ENCODE measurements at regions not wholly inside any gene's neighbourhood (a gene's known extent, or its start where the extent isn't known, plus 50 kb on each side); places are given as distances from the start of the nearest gene placed in this dataset.

DNA sequence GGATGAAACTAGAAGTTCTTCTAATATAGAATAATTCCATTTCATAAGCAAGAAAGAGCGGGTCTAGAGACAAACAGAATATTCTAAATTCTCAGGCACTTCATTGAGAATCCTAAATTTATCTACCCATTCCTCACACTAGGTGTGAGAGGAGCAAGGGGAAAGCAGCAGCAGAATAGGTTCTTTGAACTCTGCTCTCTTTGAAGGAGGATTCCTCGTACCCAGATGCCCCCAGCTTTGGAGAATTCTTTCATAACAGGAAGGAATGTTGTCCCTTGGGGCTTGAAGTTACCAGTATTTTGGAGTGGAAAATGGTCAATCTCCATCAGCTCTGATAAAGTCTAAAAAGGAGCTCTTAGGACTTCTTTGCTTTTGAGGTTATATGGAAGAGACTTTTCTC is 59.7 kb upstream of the RASGEF1B start:
- intact Hi-C loops (cut with micrococcal nuclease), result no loop called here
- no CpG with 5 or more reads among the region's 2 CpGs for WGBS (ENCODE audit: insufficient coverage)
- Histone ChIP-seq H3K9ac (ENCODE audit: insufficient read depth, low read length, poor library complexity, severe bottlenecking) (no peak overlapping the region), H3K4me2 (replicated peaks; ENCODE audit: extremely low read depth, low read length, poor library complexity, severe bottlenecking) (no peak overlapping the region), H3K79me2 (ENCODE audit: insufficient read depth, low read length) (no peaks in the 10 kb centered on the region), H3K36me3 (replicated peaks in 1 of 2; ENCODE audit: control insufficient read depth in 1 of 2, insufficient read depth in 2 of 2, low read length in 2 of 2) (no peaks in the 10 kb centered on the region), H4K20me1 (ENCODE audit: insufficient read depth, low read length) (no peaks in the 10 kb centered on the region), H3K27me3 (ENCODE audit: control insufficient read depth in 2 of 2, insufficient read depth in 2 of 2, low read length in 2 of 2) (no peaks in the 10 kb centered on the region), H2AFZ (ENCODE audit: insufficient read depth, low read depth, low read length, poor library complexity, severe bottlenecking) (no peak overlapping the region), H3K4me1 (ENCODE audit: control insufficient read depth in 1 of 2, insufficient read depth in 2 of 2, low read length in 2 of 2) (no peaks in the 10 kb centered on the region), H3K4me3 (replicated peaks in 1 of 3; ENCODE audit: low read depth in 2 of 3, low read length in 3 of 3) (no peak overlapping the region), H3K9me3 (replicated peaks in 1 of 2; ENCODE audit: control insufficient read depth in 1 of 2, insufficient read depth in 1 of 2, low read length in 2 of 2) (peaks cover 17 to 20% of the 10 kb centered on the region in 2 donors), H3K27ac (ENCODE audit: low read depth in 1 of 2, low read length in 2 of 2) (no peak overlapping the region)
- Mint-ChIP-seq H3K4me1 (no peaks in the 10 kb centered on the region), H3K27ac (no peak overlapping the region), H3K27me3 (ENCODE audit: low read depth in 3 of 3) (no peaks in the 10 kb centered on the region), H3K9me3 (peaks cover 15 to 21% (median 19%) of the 10 kb centered on the region in 7 donors), H3K4me3 (no peak overlapping the region), H3K36me3 (peaks cover 0 to 6% of the 10 kb centered on the region in 2 donors)
- TF ChIP-seq, protein P1, sequence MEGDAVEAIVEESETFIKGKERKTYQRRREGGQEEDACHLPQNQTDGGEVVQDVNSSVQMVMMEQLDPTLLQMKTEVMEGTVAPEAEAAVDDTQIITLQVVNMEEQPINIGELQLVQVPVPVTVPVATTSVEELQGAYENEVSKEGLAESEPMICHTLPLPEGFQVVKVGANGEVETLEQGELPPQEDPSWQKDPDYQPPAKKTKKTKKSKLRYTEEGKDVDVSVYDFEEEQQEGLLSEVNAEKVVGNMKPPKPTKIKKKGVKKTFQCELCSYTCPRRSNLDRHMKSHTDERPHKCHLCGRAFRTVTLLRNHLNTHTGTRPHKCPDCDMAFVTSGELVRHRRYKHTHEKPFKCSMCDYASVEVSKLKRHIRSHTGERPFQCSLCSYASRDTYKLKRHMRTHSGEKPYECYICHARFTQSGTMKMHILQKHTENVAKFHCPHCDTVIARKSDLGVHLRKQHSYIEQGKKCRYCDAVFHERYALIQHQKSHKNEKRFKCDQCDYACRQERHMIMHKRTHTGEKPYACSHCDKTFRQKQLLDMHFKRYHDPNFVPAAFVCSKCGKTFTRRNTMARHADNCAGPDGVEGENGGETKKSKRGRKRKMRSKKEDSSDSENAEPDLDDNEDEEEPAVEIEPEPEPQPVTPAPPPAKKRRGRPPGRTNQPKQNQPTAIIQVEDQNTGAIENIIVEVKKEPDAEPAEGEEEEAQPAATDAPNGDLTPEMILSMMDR (IDR thresholded peaks at IDR 0.05), result no peak
- DNase-seq, result no peak

DNA sequence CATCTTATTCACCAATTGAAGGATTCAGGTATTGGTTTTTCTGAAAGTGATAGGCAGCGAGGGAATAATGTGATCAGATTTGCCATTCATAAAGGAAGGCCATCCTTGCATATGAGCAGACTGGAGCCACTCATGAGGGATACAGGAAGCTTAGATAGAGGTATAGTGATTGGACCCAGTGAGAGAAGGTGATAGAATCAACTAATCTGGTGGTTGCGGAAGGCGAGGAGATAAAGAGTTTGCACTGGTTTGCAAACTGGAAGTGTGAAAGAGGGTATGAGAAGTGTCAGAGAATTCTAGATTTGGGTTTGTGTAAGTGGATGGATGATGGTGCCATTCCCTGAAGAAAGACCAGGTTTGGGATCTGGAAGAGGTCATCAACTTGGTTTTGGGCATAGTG is 57.3 kb upstream of the RASGEF1B start:
- no peaks in the 10 kb centered on the region for H3K4me1 Mint-ChIP-seq
- intact Hi-C loops (cut with micrococcal nuclease), result no loop called here
- no peak overlapping the region for H3K27ac Mint-ChIP-seq

More for the DNA sequence above, 57.3 kb upstream of the RASGEF1B start:
- H3K9me3 Mint-ChIP-seq, result peaks cover 16 to 22% (median 19%) of the 10 kb centered on the region in 7 donors
- Histone ChIP-seq H3K4me1 (ENCODE audit: control insufficient read depth in 1 of 2, insufficient read depth in 2 of 2, low read length in 2 of 2) (no peaks in the 10 kb centered on the region), H3K4me3 (replicated peaks in 1 of 3; ENCODE audit: low read depth in 2 of 3, low read length in 3 of 3) (no peak overlapping the region), H3K27me3 (ENCODE audit: control insufficient read depth in 2 of 2, insufficient read depth in 2 of 2, low read length in 2 of 2) (no peaks in the 10 kb centered on the region), H3K36me3 (replicated peaks in 1 of 2; ENCODE audit: control insufficient read depth in 1 of 2, insufficient read depth in 2 of 2, low read length in 2 of 2) (no peaks in the 10 kb centered on the region), H3K9ac (ENCODE audit: insufficient read depth, low read length, poor library complexity, severe bottlenecking) (no peak overlapping the region), H4K20me1 (ENCODE audit: insufficient read depth, low read length) (no peaks in the 10 kb centered on the region), H3K79me2 (ENCODE audit: insufficient read depth, low read length) (no peaks in the 10 kb centered on the region), H3K27ac (ENCODE audit: low read depth in 1 of 2, low read length in 2 of 2) (no peak overlapping the region), H3K4me2 (replicated peaks; ENCODE audit: extremely low read depth, low read length, poor library complexity, severe bottlenecking) (no peak overlapping the region), H3K9me3 (replicated peaks in 1 of 2; ENCODE audit: control insufficient read depth in 1 of 2, insufficient read depth in 1 of 2, low read length in 2 of 2) (peaks cover 17 to 20% of the 10 kb centered on the region in 2 donors), H2AFZ (ENCODE audit: insufficient read depth, low read depth, low read length, poor library complexity, severe bottlenecking) (no peak overlapping the region)
- 97% methylated on average over 3 of the region's 3 CpGs for WGBS (ENCODE audit: insufficient coverage)
- H3K36me3 Mint-ChIP-seq, result peaks cover 0 to 6% of the 10 kb centered on the region in 2 donors
- no peak for DNase-seq
- H3K4me3 Mint-ChIP-seq, result no peak overlapping the region
- no peaks in the 10 kb centered on the region for H3K27me3 Mint-ChIP-seq (ENCODE audit: low read depth in 3 of 3)
- TF ChIP-seq, protein P1 (IDR thresholded peaks at IDR 0.05), result no peak

Measured in CD14-positive monocyte (primary cell).